ENCODE measurements at regions not wholly inside any gene's neighbourhood (a gene's known extent, or its start where the extent isn't known, plus 50 kb on each side); places are given as distances from the start of the nearest gene placed in this dataset.

- DNase-seq (ENCODE audit: low read depth in 2 of 2): no peak
Measured at GRCh38 chr9:106051545-106051944, 357.2 kb downstream of the TMEM38B start.

GRCh38 chr9:106052166-106052565 lies 357.8 kb downstream of the TMEM38B start:
- DNase-seq (ENCODE audit: low read depth in 2 of 2): no peak

- no peak for DNase-seq (ENCODE audit: low read depth in 2 of 2)
Measured at GRCh38 chr9:106052735-106053134, 358.4 kb downstream of the TMEM38B start.

GRCh38 chr9:106056328-106056727 lies 362.0 kb downstream of the TMEM38B start:
- no peak for DNase-seq (ENCODE audit: low read depth in 2 of 2)

- DNase-seq (ENCODE audit: low read depth in 2 of 2): no peak
Measured at GRCh38 chr9:106058460-106058859, 364.1 kb downstream of the TMEM38B start.

GRCh38 chr9:106059886-106060285 lies 365.5 kb downstream of the TMEM38B start:
- DNase-seq (ENCODE audit: low read depth in 2 of 2): no peak

GRCh38 chr9:106060885-106061284 lies 366.5 kb downstream of the TMEM38B start:
- no peak for DNase-seq (ENCODE audit: low read depth in 2 of 2)

GRCh38 chr9:106062250-106062649 lies 367.9 kb downstream of the TMEM38B start:
- no peak for DNase-seq (ENCODE audit: low read depth in 2 of 2)

GRCh38 chr9:106065136-106065535 lies 370.8 kb downstream of the TMEM38B start:
- no peak for DNase-seq (ENCODE audit: low read depth in 2 of 2)

GRCh38 chr9:106065579-106066214 lies 371.4 kb downstream of the TMEM38B start:
- no peak for DNase-seq (ENCODE audit: low read depth in 2 of 2)

- no peak for DNase-seq (ENCODE audit: low read depth in 2 of 2)
Measured at GRCh38 chr9:106066940-106067524, 372.7 kb downstream of the TMEM38B start.

- DNase-seq (ENCODE audit: low read depth in 2 of 2): no peak
Measured at GRCh38 chr9:106069241-106069640, 374.9 kb downstream of the TMEM38B start.

- DNase-seq (ENCODE audit: low read depth in 2 of 2): no peak
Measured at GRCh38 chr9:106072421-106072820, 378.1 kb downstream of the TMEM38B start.

GRCh38 chr9:106074006-106074405 lies 379.7 kb downstream of the TMEM38B start:
- DNase-seq (ENCODE audit: low read depth in 2 of 2): no peak

GRCh38 chr9:106075236-106075959 lies 381.1 kb downstream of the TMEM38B start:
- no peak for DNase-seq (ENCODE audit: low read depth in 2 of 2)

GRCh38 chr9:106075960-106076327 lies 381.6 kb downstream of the TMEM38B start:
- no peak for DNase-seq (ENCODE audit: low read depth in 2 of 2)

- DNase-seq (ENCODE audit: low read depth in 2 of 2): no peak
Measured at GRCh38 chr9:106076711-106077110, 382.4 kb downstream of the TMEM38B start.

- DNase-seq (ENCODE audit: low read depth in 2 of 2): no peak
Measured at GRCh38 chr9:106077731-106078130, 383.4 kb downstream of the TMEM38B start.

GRCh38 chr9:106082621-106083020 lies 388.3 kb downstream of the TMEM38B start:
- DNase-seq (ENCODE audit: low read depth in 2 of 2): no peak

GRCh38 chr9:106084702-106085101 lies 390.4 kb downstream of the TMEM38B start:
- no peak for DNase-seq (ENCODE audit: low read depth in 2 of 2)

GRCh38 chr9:106085479-106085878 lies 391.1 kb downstream of the TMEM38B start:
- no peak for DNase-seq (ENCODE audit: low read depth in 2 of 2)

- DNase-seq (ENCODE audit: low read depth in 2 of 2): no peak
Measured at GRCh38 chr9:106092083-106092482, 397.7 kb downstream of the TMEM38B start.

- DNase-seq (ENCODE audit: low read depth in 2 of 2): no peak
Measured at GRCh38 chr9:106102821-106103220, 408.5 kb downstream of the TMEM38B start.
